Kidney epithelial cell (primary cell): ENCODE measurements at regions not wholly inside any gene's neighbourhood (a gene's known extent, or its start where the extent isn't known, plus 50 kb on each side); places are given as distances from the start of the nearest gene placed in this dataset.

Experiments
- DNase-seq: peaks from one replicate; pipeline ENCODE4 v3.0.0-alpha.2; 2010; ENCODE audit warnings: low read depth
- H3K27me3 ChIP-seq: 2 replicates; pipeline ENCODE4 v1.6.0; 2011; ENCODE audit warnings: low read length; ENCODE audit not compliant: control insufficient read depth, insufficient read depth
- H3K36me3 ChIP-seq: 2 replicates; pipeline ENCODE4 v1.5.1; 2011; ENCODE audit warnings: low read length; ENCODE audit not compliant: control insufficient read depth, insufficient read depth
- H3K4me3 ChIP-seq: 2 replicates; pipeline ENCODE4 v1.5.1; 2011; ENCODE audit warnings: low read depth, mild to moderate bottlenecking, control low read depth, low read length
- TF ChIP-seq, protein P1 (sequence below): IDR thresholded peaks from 2 replicates; pipeline ENCODE4 v1.5.1; 2011; ENCODE audit warnings: mild to moderate bottlenecking, moderate library complexity, low read length, control low read depth, inconsistent platforms; ENCODE audit not compliant: insufficient read depth, poor library complexity, severe bottlenecking

DNA sequence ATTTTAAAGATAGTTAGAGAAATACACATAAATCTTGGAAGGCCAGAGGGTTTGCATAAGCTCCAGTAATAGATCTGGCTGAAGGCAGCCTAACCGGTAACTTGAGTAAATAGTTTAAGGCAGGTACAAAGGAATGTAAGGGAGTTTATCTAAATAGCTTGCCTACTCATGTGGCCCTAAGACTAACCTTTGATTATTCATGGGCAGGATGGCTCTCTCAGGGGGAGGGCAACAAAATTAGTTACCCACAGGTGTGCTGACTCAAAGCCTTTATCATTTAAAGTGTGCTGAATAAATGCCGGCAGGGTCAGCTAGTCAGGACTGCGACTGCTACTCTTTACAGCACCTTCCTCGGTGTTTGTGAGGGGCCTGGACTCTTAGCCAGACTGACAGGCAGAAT, 761.3 kb upstream of the KIF2B start:
- no peak overlapping the region for H3K4me3 ChIP-seq
- no peaks in the 10 kb centered on the region for H3K27me3 ChIP-seq
- TF ChIP-seq, protein P1, sequence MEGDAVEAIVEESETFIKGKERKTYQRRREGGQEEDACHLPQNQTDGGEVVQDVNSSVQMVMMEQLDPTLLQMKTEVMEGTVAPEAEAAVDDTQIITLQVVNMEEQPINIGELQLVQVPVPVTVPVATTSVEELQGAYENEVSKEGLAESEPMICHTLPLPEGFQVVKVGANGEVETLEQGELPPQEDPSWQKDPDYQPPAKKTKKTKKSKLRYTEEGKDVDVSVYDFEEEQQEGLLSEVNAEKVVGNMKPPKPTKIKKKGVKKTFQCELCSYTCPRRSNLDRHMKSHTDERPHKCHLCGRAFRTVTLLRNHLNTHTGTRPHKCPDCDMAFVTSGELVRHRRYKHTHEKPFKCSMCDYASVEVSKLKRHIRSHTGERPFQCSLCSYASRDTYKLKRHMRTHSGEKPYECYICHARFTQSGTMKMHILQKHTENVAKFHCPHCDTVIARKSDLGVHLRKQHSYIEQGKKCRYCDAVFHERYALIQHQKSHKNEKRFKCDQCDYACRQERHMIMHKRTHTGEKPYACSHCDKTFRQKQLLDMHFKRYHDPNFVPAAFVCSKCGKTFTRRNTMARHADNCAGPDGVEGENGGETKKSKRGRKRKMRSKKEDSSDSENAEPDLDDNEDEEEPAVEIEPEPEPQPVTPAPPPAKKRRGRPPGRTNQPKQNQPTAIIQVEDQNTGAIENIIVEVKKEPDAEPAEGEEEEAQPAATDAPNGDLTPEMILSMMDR = no peak
- peak; percentile 31 for DNase-seq
- H3K36me3 ChIP-seq = no peaks in the 10 kb centered on the region

GRCh38 chr17:53058031-53058430, 764.7 kb upstream of the KIF2B start:
- Histone ChIP-seq H3K4me3 (no peak overlapping the region), H3K36me3 (no peaks in the 10 kb centered on the region), H3K27me3 (no peaks in the 10 kb centered on the region)
- TF ChIP-seq, protein P1 = no peak
- DNase-seq = peak; percentile 61

DNA sequence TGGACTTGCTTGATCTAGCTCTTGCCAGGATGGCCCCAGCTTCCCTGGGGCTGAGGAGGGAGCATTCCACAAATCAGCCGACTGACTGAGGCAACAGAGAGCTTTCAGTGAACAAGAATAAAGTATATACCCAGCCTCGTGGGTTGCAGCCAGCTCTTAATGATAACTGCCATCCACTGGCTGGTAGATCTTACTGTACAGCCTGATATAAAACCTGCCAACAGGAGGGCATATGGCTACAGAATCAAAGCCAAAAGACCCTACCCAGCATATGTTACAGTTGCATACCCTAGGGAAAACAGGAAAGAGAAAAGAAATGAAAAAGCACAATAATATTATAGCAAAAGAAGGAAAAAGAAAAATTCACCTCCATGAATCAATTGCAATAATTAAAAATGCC, 775.9 kb upstream of the KIF2B start:
- TF ChIP-seq, protein P1 = no peak
- Histone ChIP-seq H3K36me3 (no peaks in the 10 kb centered on the region), H3K4me3 (no peak overlapping the region), H3K27me3 (no peaks in the 10 kb centered on the region)
- DNase-seq = no peak

DNA sequence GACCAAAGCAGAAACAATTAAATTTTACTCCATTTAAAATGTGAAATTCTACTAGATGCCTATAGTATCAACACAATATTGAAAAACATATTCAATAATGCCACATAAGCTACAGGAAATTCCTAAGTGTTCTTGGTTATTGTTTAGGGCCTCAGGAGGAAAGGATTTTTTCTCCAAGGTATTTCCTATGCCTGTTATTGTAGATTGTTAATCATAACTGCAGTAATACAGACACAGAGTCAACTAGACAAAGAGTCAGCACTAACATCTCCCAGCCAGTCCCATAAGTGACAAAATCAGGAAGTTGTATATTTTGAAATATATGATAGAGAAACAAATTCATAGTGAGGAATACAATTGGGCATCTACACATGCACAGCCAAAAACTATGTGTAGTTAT, 782.7 kb upstream of the KIF2B start:
- Histone ChIP-seq H3K4me3 (no peak overlapping the region), H3K36me3 (no peaks in the 10 kb centered on the region), H3K27me3 (no peaks in the 10 kb centered on the region)
- TF ChIP-seq, protein P1 = no peak
- no peak for DNase-seq

GRCh38 chr17:53033297-53033696, 789.4 kb upstream of the KIF2B start:
- no peaks in the 10 kb centered on the region for H3K27me3 ChIP-seq
- no peak for DNase-seq
- no peaks in the 10 kb centered on the region for H3K36me3 ChIP-seq
- TF ChIP-seq, protein P1 = no peak
- no peak overlapping the region for H3K4me3 ChIP-seq

DNA sequence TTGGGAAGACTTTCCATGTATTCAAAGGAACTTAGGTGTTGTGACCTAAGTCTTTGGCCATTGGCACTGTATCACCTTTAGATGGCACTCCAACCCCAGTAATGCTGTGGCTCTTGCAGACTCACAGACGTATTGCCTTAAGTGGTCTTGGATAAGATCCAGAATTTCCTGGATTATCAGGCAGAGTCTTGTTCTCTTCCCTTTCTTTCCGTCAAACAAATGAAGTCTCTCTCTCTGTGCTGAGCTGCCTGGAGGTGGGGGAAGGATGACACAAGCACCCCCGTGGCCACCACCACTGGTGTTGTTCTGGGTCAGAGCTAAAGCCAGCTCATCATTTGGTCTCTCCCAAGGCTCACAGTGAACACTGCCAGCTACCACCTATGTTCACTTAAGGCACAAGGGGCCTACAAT, 789.9 kb upstream of the KIF2B start:
- H3K27me3 ChIP-seq = no peaks in the 10 kb centered on the region
- no peak overlapping the region for H3K4me3 ChIP-seq
- peak; percentile 65 for DNase-seq
- H3K36me3 ChIP-seq = no peaks in the 10 kb centered on the region
- TF ChIP-seq, protein P1 = peak; percentile 68
